Osteocyte (in vitro differentiated cells): ENCODE measurements at regions not wholly inside any gene's neighbourhood (a gene's known extent, or its start where the extent isn't known, plus 50 kb on each side); places are given as distances from the start of the nearest gene placed in this dataset.

Source experiments
- DNase-seq: peaks from one replicate; pipeline ENCODE4 v3.0.0; 2021; ENCODE audit warnings: mixed read lengths; ENCODE audit not compliant: unreplicated experiment; ENCODE audit errors: extremely low spot score
- H3K27ac Mint-ChIP-seq: one replicate; pipeline ENCODE4 v1.8.0; 2021; ENCODE audit warnings: mild to moderate bottlenecking, mixed read lengths; ENCODE audit not compliant: unreplicated experiment
- H3K27me3 Mint-ChIP-seq: one replicate; pipeline ENCODE4 v1.8.0; 2021; ENCODE audit warnings: mixed read lengths; ENCODE audit not compliant: unreplicated experiment
- H3K36me3 Mint-ChIP-seq: one replicate; pipeline ENCODE4 v1.8.0; 2021; ENCODE audit warnings: mixed read lengths; ENCODE audit not compliant: unreplicated experiment
- H3K4me1 Mint-ChIP-seq: one replicate; pipeline ENCODE4 v1.8.0; 2021; ENCODE audit warnings: mixed read lengths; ENCODE audit not compliant: unreplicated experiment
- H3K4me3 Mint-ChIP-seq: one replicate; pipeline ENCODE4 v1.8.0; 2021; ENCODE audit warnings: mild to moderate bottlenecking, moderate library complexity, mixed read lengths; ENCODE audit not compliant: unreplicated experiment
- H3K9me3 Mint-ChIP-seq: one replicate; pipeline ENCODE4 v1.8.0; 2021; ENCODE audit warnings: mixed read lengths; ENCODE audit not compliant: unreplicated experiment
- TF ChIP-seq, protein P1 (sequence below): fragments of 200-600 bp; sonication (generic); IDR thresholded peaks from 2 replicates; pipeline ENCODE4 v1.5.0; 2021; ENCODE audit warnings: antibody characterized with exemption, mild to moderate bottlenecking, moderate library complexity

DNA sequence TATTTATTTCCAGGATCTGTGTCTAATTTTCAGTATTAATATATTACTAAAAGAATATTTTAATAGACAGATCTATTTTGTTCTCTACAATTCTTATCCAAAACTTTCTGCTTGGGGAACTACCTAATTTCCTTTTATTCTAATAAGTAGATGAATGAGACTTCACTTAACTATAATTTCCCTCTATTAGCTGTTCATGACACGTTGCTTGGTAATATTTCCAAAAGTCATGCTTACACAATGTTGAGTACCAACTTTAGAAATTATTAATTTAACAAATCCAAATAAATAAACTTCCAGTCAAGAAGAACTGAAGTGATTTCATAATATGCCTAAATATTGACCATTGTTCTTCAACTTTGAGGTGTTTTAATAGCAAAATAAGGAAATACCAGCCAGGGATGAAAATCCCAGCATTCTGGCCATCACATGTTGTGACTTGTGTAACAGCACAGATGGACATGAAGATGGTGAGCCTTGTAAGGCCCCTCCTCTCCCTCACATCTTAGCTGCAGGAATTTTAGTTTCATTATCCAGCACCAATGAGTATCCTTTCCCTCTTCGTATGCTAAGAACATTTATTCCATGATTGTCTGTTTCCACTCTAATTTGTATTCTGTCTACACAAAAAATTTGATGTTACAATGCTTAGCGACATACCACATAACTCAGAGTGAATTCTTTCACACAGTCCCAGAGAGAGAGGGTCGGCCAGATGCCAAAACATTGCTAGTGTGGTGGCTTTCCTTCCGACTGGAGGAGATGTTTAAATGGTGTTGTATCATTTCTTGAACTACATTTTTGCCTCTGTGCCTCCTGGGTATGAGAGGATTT, 137.5 kb downstream of the FOXA2 start:
- no peaks in the 10 kb centered on the region for H3K4me1 Mint-ChIP-seq
- TF ChIP-seq, protein P1, sequence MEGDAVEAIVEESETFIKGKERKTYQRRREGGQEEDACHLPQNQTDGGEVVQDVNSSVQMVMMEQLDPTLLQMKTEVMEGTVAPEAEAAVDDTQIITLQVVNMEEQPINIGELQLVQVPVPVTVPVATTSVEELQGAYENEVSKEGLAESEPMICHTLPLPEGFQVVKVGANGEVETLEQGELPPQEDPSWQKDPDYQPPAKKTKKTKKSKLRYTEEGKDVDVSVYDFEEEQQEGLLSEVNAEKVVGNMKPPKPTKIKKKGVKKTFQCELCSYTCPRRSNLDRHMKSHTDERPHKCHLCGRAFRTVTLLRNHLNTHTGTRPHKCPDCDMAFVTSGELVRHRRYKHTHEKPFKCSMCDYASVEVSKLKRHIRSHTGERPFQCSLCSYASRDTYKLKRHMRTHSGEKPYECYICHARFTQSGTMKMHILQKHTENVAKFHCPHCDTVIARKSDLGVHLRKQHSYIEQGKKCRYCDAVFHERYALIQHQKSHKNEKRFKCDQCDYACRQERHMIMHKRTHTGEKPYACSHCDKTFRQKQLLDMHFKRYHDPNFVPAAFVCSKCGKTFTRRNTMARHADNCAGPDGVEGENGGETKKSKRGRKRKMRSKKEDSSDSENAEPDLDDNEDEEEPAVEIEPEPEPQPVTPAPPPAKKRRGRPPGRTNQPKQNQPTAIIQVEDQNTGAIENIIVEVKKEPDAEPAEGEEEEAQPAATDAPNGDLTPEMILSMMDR, result no peak
- no peak for DNase-seq
- H3K4me3 Mint-ChIP-seq, result no peak overlapping the region
- no peaks in the 10 kb centered on the region for H3K36me3 Mint-ChIP-seq
- peaks cover 3% of the 10 kb centered on the region for H3K27me3 Mint-ChIP-seq
- H3K9me3 Mint-ChIP-seq, result no peaks in the 10 kb centered on the region
- no peak overlapping the region for H3K27ac Mint-ChIP-seq

DNA sequence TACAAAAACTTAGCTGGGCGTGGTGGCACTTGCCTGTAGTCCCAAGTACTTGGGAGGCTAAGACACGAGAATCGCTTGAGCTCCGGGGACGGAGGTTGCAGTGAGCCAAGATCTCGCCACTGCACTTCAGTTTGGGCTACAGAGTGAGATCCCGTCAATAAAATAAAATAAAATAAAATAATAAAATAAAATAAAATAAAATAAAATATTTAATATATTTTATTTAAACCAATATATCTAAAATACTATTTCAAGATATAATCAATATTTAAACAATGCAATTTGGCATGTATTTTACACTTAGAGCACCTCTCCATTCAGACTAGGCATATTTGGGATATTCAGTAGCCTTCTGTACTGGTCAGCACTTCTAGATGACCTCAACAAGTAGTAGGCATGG, 142.1 kb downstream of the FOXA2 start:
- Mint-ChIP-seq H3K9me3 (no peaks in the 10 kb centered on the region), H3K27me3 (no peaks in the 10 kb centered on the region), H3K4me1 (no peaks in the 10 kb centered on the region), H3K36me3 (no peaks in the 10 kb centered on the region), H3K4me3 (no peak overlapping the region), H3K27ac (no peak overlapping the region)
- TF ChIP-seq, protein P1, result no peak
- no peak for DNase-seq

DNA sequence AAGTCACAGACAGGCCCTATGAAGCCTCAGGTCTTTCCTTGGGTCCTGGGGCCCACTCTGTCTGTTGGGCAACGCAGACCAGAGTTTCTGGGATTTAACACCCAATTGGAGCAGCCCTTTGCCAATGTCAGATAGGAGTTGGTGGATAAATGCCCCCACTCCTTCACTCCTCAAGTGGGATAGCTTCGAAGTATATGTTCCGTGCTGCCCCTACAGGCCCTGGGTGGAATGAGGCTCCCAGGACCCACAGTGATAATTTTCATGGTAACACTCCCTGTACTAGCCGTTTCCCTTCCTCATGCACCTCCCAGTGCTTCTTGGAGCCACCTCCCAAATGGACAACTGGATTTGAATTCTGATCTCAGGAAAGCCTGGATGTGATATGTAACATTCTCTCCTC, 145.4 kb downstream of the FOXA2 start:
- H3K27me3 Mint-ChIP-seq, result no peaks in the 10 kb centered on the region
- no peak for DNase-seq
- TF ChIP-seq, protein P1, result peak; percentile 11
- no peaks in the 10 kb centered on the region for H3K36me3 Mint-ChIP-seq
- H3K4me3 Mint-ChIP-seq, result no peak overlapping the region
- no peaks in the 10 kb centered on the region for H3K9me3 Mint-ChIP-seq
- H3K4me1 Mint-ChIP-seq, result no peaks in the 10 kb centered on the region
- no peak overlapping the region for H3K27ac Mint-ChIP-seq

DNA sequence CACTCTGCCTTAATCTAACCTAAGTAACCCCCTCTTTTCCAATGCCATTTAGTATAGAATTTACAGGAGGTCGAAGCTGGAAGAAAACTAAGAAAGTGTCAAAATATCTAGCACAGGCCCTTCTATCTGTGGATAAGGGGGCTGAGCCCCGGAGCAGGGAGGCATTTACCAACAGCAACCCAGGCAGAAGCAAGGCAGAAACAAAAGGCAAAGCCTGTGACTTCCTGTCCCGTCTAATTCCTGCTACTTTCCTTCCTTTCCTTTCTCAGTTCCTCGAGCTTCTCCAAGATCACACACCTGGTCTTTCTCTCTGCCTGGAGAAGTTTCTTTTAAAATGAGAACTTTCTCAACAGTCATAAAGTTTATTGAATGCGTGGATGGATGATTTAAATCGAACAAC, 146.0 kb downstream of the FOXA2 start:
- no peak overlapping the region for H3K27ac Mint-ChIP-seq
- no peak overlapping the region for H3K4me3 Mint-ChIP-seq
- no peak for DNase-seq
- H3K36me3 Mint-ChIP-seq, result no peaks in the 10 kb centered on the region
- H3K9me3 Mint-ChIP-seq, result no peaks in the 10 kb centered on the region
- TF ChIP-seq, protein P1, result no peak
- H3K27me3 Mint-ChIP-seq, result no peaks in the 10 kb centered on the region
- no peaks in the 10 kb centered on the region for H3K4me1 Mint-ChIP-seq

DNA sequence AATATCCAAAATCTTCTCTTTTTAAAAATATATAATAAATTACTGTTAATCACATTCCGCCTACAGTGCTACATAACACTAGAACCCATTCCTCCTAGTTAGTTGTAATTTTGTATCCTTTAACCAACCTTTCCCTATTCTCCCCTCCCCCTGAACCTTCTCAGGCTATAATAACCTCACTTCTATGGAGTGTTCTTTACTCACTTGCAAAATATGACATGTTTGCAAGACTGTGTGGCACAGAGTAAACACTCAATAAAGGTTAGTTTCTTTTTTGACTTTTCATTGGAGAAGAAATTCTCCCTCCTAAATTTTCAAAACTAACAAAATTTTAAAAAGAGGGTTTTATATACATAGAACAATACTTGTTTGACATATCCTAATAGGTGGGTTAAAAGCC, 147.0 kb downstream of the FOXA2 start:
- no peak for DNase-seq
- H3K27ac Mint-ChIP-seq, result no peak overlapping the region
- no peaks in the 10 kb centered on the region for H3K9me3 Mint-ChIP-seq
- H3K4me3 Mint-ChIP-seq, result no peak overlapping the region
- TF ChIP-seq, protein P1, result no peak
- no peaks in the 10 kb centered on the region for H3K4me1 Mint-ChIP-seq
- H3K36me3 Mint-ChIP-seq, result no peaks in the 10 kb centered on the region
- H3K27me3 Mint-ChIP-seq, result no peaks in the 10 kb centered on the region
